GM12878 (cell line): ENCODE measurements at regions not wholly inside any gene's neighbourhood (a gene's known extent, or its start where the extent isn't known, plus 50 kb on each side); places are given as distances from the start of the nearest gene placed in this dataset.

ENCODE experiments used
- POLR2A ChIP-seq: IDR thresholded peaks from 2 replicates; pipeline ENCODE4 v1.6.1; 2011; ENCODE audit warnings: low read depth, mild to moderate bottlenecking, low read length
- RCOR1 ChIP-seq: conservative IDR thresholded peaks from 2 replicates; pipeline ENCODE4 v1.6.1; 2012; ENCODE audit warnings: low read depth, low read length, improper control_type of control experiment
- TF ChIP-seq, protein P1 (sequence below), 3 experiments: IDR thresholded peaks in 2 of 3; conservative IDR thresholded peaks in 1 of 3; 2 replicates each; pipeline ENCODE4 v1.5.1; 2011; ENCODE audit warnings: low read depth in 3 of 3, low read length in 3 of 3, mild to moderate bottlenecking in 3 of 3, control low read depth in 2 of 3, moderate library complexity in 2 of 3, inconsistent platforms in 1 of 3, mixed read lengths in 1 of 3; ENCODE audit not compliant: control insufficient read depth in 2 of 3, insufficient read depth in 1 of 3; ENCODE audit errors: extremely low read depth in 1 of 3

DNA sequence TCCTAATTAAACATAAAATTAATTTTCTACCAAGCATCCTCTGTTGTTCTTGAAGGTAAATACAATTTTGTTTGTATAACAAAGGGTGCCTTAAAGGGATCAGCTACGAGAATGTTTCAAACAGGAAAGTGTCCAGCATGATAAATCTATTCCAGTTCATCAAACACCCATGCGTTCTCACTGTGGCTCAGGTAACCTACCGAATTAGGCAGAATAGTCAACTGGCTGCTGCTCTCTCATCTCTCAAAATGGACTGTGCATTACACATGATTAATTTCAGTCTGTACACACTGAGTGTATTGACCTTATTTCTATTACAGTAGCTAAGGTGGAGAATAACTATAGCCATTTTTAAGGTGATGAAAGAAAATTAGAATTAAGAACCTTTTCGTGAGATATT is 127.5 kb upstream of the RMST start:
- TF ChIP-seq, protein P1, sequence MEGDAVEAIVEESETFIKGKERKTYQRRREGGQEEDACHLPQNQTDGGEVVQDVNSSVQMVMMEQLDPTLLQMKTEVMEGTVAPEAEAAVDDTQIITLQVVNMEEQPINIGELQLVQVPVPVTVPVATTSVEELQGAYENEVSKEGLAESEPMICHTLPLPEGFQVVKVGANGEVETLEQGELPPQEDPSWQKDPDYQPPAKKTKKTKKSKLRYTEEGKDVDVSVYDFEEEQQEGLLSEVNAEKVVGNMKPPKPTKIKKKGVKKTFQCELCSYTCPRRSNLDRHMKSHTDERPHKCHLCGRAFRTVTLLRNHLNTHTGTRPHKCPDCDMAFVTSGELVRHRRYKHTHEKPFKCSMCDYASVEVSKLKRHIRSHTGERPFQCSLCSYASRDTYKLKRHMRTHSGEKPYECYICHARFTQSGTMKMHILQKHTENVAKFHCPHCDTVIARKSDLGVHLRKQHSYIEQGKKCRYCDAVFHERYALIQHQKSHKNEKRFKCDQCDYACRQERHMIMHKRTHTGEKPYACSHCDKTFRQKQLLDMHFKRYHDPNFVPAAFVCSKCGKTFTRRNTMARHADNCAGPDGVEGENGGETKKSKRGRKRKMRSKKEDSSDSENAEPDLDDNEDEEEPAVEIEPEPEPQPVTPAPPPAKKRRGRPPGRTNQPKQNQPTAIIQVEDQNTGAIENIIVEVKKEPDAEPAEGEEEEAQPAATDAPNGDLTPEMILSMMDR (IDR thresholded peaks at IDR 0.05 in 2 of 3, conservative IDR thresholded peaks at IDR 0.05 in 1 of 3; ENCODE audit: control insufficient read depth in 2 of 3, extremely low read depth in 1 of 3, insufficient read depth in 1 of 3, low read depth in 3 of 3, low read length in 3 of 3): no peak
- no peak for TF ChIP-seq RCOR1
- TF ChIP-seq POLR2A: no peak
